ENCODE measurements at regions not wholly inside any gene's neighbourhood (a gene's known extent, or its start where the extent isn't known, plus 50 kb on each side); places are given as distances from the start of the nearest gene placed in this dataset.

GRCh38 chr11:109249597-109249996, 172.4 kb upstream of the C11orf87 start:
- ATAC-seq (no peak), DNase-seq (ENCODE audit: low read depth, low spot score) (no peak)
- ChIA-PET RAD21 (ENCODE audit: low non-redundant PET in 1 of 2, low total read pairs in 2 of 2, uncharacterized antibody in 2 of 2, unreplicated experiment in 2 of 2) (no interaction called here), CTCF (no interaction called here), POLR2A (no interaction called here)
- Histone ChIP-seq H3K9me3 (ENCODE audit: control insufficient read depth in 1 of 2, insufficient read depth in 1 of 2, low read depth in 1 of 2, low read length in 2 of 2) (no peaks in the 10 kb centered on the region), H3K79me2 (ENCODE audit: insufficient read depth, low read length) (no peaks in the 10 kb centered on the region), H3K36me3 (ENCODE audit: control insufficient read depth in 1 of 2, insufficient read depth in 2 of 2, low read length in 2 of 2) (no peaks in the 10 kb centered on the region), H3K4me3 (replicated peaks in 1 of 2; ENCODE audit: low read depth in 1 of 2, low read length in 2 of 2) (no peak overlapping the region), H3K4me1 (ENCODE audit: control insufficient read depth in 1 of 2, insufficient read depth in 2 of 2, low read length in 2 of 2) (no peaks in the 10 kb centered on the region), H2AFZ (ENCODE audit: low read depth, low read length, poor library complexity, severe bottlenecking) (no peak overlapping the region), H3K9ac (ENCODE audit: low read length) (no peak overlapping the region), H4K20me1 (ENCODE audit: insufficient read depth) (no peaks in the 10 kb centered on the region), H3K4me2 (ENCODE audit: low read length) (no peak overlapping the region), H3K9me2 (ENCODE audit: insufficient read depth) (no peaks in the 10 kb centered on the region), H3K27ac (ENCODE audit: low read depth, low read length) (no peak overlapping the region), H3K27me3 (ENCODE audit: insufficient read depth, low read length) (no peaks in the 10 kb centered on the region)
- no TSS peak for BruUV-seq (replicated peaks)
- TF ChIP-seq RAD21 (IDR thresholded peaks at IDR 0.05; ENCODE audit: low read depth) = no peak
- TF ChIP-seq JUND (IDR thresholded peaks at IDR 0.05) = no peak
- TF ChIP-seq SIN3A (IDR thresholded peaks at IDR 0.05; ENCODE audit: low read depth) = no peak
- no peak for TF ChIP-seq TCF7L2 (IDR thresholded peaks at IDR 0.05; ENCODE audit: borderline replicate concordance, extremely low read depth, insufficient read depth, insufficient read length)
- no peak for TF ChIP-seq YY1 (IDR thresholded peaks at IDR 0.05; ENCODE audit: extremely low read depth, insufficient replicate concordance, low read depth, low read length)
- TF ChIP-seq ZBTB33 (IDR thresholded peaks at IDR 0.05; ENCODE audit: extremely low read depth, insufficient replicate concordance, low read length) = no peak
- no peak for TF ChIP-seq POLR2A (IDR thresholded peaks at IDR 0.05; ENCODE audit: borderline replicate concordance, extremely low read depth, insufficient read depth, insufficient read length)
- no peak for TF ChIP-seq EZH2phosphoT487 (IDR thresholded peaks at IDR 0.05; ENCODE audit: borderline replicate concordance)
- TF ChIP-seq FOSL1 (IDR thresholded peaks at IDR 0.05; ENCODE audit: low read depth) = no peak
- TF ChIP-seq POLR2AphosphoS5 (IDR thresholded peaks at IDR 0.05; ENCODE audit: low read depth, low read length) = no peak
- no peak for TF ChIP-seq EGR1 (IDR thresholded peaks at IDR 0.05; ENCODE audit: low read depth)
- no peak for TF ChIP-seq ATF3 (IDR thresholded peaks at IDR 0.05)
- TF ChIP-seq CEBPB (IDR thresholded peaks at IDR 0.05; ENCODE audit: low read depth) = no peak
- intact Hi-C loops (cut with micrococcal nuclease) = no loop called here
